ENCODE measurements at regions not wholly inside any gene's neighbourhood (a gene's known extent, or its start where the extent isn't known, plus 50 kb on each side); places are given as distances from the start of the nearest gene placed in this dataset.

DNA sequence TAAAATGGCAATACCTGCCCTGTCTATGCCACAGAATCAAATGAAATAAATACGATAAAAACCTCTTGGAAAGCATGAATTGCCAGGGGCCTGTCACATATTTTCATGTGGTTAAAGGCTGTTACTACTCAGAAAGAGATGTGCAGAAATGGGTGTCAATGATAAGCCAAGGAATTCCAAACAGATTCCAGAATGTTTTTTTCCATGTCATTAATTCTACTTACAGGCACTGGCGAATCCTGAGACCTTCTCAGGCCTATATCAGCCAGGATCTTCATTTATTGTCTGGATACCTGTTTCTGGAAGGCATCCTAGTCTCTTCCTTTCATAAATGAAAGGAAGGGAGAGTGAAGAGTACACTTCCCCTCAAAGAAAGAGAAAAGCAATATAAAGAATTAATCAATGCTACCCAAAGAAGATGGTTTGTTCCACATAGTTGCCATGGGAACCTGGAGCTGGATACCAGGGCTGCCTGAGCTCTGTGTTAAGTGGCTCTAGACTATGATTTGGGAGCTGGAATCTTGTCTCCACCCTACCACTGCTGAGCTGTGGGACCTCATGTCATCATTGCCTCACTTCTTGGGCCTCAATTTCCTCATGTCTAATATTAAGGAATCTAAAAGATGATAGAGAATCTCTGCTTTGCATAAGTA lies 335.1 kb upstream of the SKOR2 start:
- H3F3A ChIP-seq (ENCODE audit: control insufficient read depth, insufficient read depth), result no peaks in the 10 kb centered on the region

DNA sequence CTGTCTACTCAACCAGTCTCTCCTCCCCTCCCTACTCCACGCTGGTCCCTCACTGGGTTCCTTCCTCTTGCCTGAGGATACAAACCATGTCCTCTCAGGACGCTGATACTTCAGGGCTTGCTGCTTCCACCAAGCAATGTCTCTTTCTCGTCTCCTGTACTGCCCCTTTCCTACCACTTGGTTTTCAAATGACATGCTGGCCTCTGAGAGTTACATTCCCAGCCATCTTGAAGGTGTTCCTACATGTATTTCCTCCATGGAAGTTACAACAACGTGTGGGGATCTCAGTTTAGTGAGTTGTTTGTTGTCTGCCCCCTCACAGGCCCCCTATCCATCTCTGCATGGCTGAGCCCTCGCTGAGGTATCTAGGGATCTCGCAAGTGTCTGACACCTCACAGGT lies 334.5 kb upstream of the SKOR2 start:
- H3K9me3 ChIP-seq (ENCODE audit: control insufficient read depth, insufficient read depth, low read length), result no peaks in the 10 kb centered on the region
- H3K36me3 ChIP-seq (ENCODE audit: control insufficient read depth, low read length), result no peaks in the 10 kb centered on the region
- H3K4me3 ChIP-seq (ENCODE audit: low read length), result no peak overlapping the region
- peaks cover 4% of the 10 kb centered on the region for H3K27me3 ChIP-seq (ENCODE audit: control insufficient read depth, low read length)
- H3K79me2 ChIP-seq (ENCODE audit: control insufficient read depth, low read length), result no peaks in the 10 kb centered on the region
- H3K4me2 ChIP-seq (ENCODE audit: low read length), result no peak overlapping the region
- no peak for TF ChIP-seq EZH2phosphoT487 (IDR thresholded peaks at IDR 0.05; ENCODE audit: borderline replicate concordance, low read length)
- TF ChIP-seq, protein P1, sequence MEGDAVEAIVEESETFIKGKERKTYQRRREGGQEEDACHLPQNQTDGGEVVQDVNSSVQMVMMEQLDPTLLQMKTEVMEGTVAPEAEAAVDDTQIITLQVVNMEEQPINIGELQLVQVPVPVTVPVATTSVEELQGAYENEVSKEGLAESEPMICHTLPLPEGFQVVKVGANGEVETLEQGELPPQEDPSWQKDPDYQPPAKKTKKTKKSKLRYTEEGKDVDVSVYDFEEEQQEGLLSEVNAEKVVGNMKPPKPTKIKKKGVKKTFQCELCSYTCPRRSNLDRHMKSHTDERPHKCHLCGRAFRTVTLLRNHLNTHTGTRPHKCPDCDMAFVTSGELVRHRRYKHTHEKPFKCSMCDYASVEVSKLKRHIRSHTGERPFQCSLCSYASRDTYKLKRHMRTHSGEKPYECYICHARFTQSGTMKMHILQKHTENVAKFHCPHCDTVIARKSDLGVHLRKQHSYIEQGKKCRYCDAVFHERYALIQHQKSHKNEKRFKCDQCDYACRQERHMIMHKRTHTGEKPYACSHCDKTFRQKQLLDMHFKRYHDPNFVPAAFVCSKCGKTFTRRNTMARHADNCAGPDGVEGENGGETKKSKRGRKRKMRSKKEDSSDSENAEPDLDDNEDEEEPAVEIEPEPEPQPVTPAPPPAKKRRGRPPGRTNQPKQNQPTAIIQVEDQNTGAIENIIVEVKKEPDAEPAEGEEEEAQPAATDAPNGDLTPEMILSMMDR (IDR thresholded peaks at IDR 0.05; ENCODE audit: low read depth, low read length, poor library complexity, severe bottlenecking), result no peak
- no peaks in the 10 kb centered on the region for H4K20me1 ChIP-seq (ENCODE audit: control insufficient read depth, insufficient read depth, low read depth, low read length)
- H3K27ac ChIP-seq (ENCODE audit: low read depth, low read length), result no peak overlapping the region
- no peaks in the 10 kb centered on the region for H3K9me2 ChIP-seq (replicated peaks; ENCODE audit: control insufficient read depth, low read length)
- H3K4me1 ChIP-seq (ENCODE audit: control insufficient read depth, low read length), result no peaks in the 10 kb centered on the region
- H3F3A ChIP-seq (ENCODE audit: control insufficient read depth, insufficient read depth), result no peaks in the 10 kb centered on the region

More for the DNA sequence above, 335.1 kb upstream of the SKOR2 start:
- Histone ChIP-seq H3K27me3 (ENCODE audit: control insufficient read depth, low read length) (peaks cover 4% of the 10 kb centered on the region), H3K27ac (ENCODE audit: low read depth, low read length) (no peak overlapping the region), H3K79me2 (ENCODE audit: control insufficient read depth, low read length) (no peaks in the 10 kb centered on the region), H3K4me2 (ENCODE audit: low read length) (no peak overlapping the region), H4K20me1 (ENCODE audit: control insufficient read depth, insufficient read depth, low read depth, low read length) (no peaks in the 10 kb centered on the region), H3K4me3 (ENCODE audit: low read length) (no peak overlapping the region), H3K9me3 (ENCODE audit: control insufficient read depth, insufficient read depth, low read length) (no peaks in the 10 kb centered on the region), H3K4me1 (ENCODE audit: control insufficient read depth, low read length) (no peaks in the 10 kb centered on the region), H3K9me2 (replicated peaks; ENCODE audit: control insufficient read depth, low read length) (no peaks in the 10 kb centered on the region), H3K36me3 (ENCODE audit: control insufficient read depth, low read length) (no peaks in the 10 kb centered on the region)
- TF ChIP-seq, protein P1 (IDR thresholded peaks at IDR 0.05; ENCODE audit: low read depth, low read length, poor library complexity, severe bottlenecking), result no peak
- no peak for TF ChIP-seq EZH2phosphoT487 (IDR thresholded peaks at IDR 0.05; ENCODE audit: borderline replicate concordance, low read length)

DNA sequence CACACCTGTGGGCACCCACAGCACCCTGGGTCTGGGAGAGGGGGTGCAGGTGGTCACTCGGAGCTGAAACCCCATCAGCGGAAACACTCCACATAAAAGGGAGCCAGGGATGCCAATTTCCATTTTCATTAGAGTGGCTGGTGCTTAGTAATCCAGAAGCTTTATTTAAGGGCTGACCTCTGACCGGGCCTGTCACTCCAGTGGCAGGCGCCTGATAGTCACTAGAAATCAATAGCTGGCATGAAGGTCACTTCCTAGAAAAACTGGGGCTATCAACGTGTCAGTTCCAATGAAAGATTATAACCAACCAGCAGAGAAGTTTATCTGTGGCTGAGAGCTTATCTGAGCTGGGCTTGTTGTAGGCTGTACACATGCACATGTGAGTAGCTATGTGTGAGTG lies 333.7 kb upstream of the SKOR2 start:
- H3K27ac ChIP-seq (ENCODE audit: low read depth, low read length), result no peak overlapping the region
- H3F3A ChIP-seq (ENCODE audit: control insufficient read depth, insufficient read depth), result no peaks in the 10 kb centered on the region
- H3K27me3 ChIP-seq (ENCODE audit: control insufficient read depth, low read length), result peaks cover 4% of the 10 kb centered on the region
- H3K4me2 ChIP-seq (ENCODE audit: low read length), result no peak overlapping the region
- H4K20me1 ChIP-seq (ENCODE audit: control insufficient read depth, insufficient read depth, low read depth, low read length), result no peaks in the 10 kb centered on the region
- H3K4me1 ChIP-seq (ENCODE audit: control insufficient read depth, low read length), result no peaks in the 10 kb centered on the region
- H3K9me2 ChIP-seq (replicated peaks; ENCODE audit: control insufficient read depth, low read length), result no peaks in the 10 kb centered on the region
- H3K79me2 ChIP-seq (ENCODE audit: control insufficient read depth, low read length), result no peaks in the 10 kb centered on the region
- TF ChIP-seq EZH2phosphoT487 (IDR thresholded peaks at IDR 0.05; ENCODE audit: borderline replicate concordance, low read length), result no peak
- TF ChIP-seq, protein P1 (IDR thresholded peaks at IDR 0.05; ENCODE audit: low read depth, low read length, poor library complexity, severe bottlenecking), result no peak
- H3K4me3 ChIP-seq (ENCODE audit: low read length), result no peak overlapping the region
- H3K9me3 ChIP-seq (ENCODE audit: control insufficient read depth, insufficient read depth, low read length), result no peaks in the 10 kb centered on the region
- no peaks in the 10 kb centered on the region for H3K36me3 ChIP-seq (ENCODE audit: control insufficient read depth, low read length)

All from DOHH2 (cell line).